ENCODE measurements at regions not wholly inside any gene's neighbourhood (a gene's known extent, or its start where the extent isn't known, plus 50 kb on each side); places are given as distances from the start of the nearest gene placed in this dataset.
"Not testable (repeated sequence)": the region's sequence is repeated elsewhere in the genome, so short reads cannot be mapped to it uniquely, and the experiment has no call there.

DNA sequence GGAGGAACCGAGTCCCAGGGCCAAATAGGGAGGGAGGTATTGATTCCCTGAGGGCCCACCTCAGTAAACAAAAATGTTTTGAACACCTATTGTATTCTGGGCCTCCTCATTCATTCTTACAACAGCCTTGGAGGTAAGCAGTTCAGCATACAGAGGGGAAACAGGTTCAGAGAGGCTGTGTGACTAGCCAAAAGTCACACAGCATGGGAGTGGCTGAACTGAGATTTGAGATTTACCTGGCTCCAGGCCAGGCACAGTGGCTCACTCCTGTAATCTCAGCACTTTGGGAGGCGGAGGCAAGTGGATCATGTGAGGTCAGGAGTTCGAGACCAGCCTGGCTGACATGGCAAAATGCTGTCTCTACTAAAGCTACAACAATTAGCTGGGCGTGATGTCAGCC is 107.2 kb downstream of the TMEM130 start:
- DNase-seq (ENCODE audit: low spot score) (no peak), ATAC-seq (no peak)
- intact Hi-C loops (cut with DNase I) = no loop called here

- ATAC-seq = no peak
- DNase-seq (ENCODE audit: low spot score) = no peak
- intact Hi-C loops (cut with DNase I) = no loop called here
Observed at GRCh38 chr7:98763441-98763840, 106.4 kb downstream of the TMEM130 start.

GRCh38 chr7:98764946-98765345 is 104.9 kb downstream of the TMEM130 start:
- ATAC-seq (no peak), DNase-seq (ENCODE audit: low spot score) (no peak)
- intact Hi-C loops (cut with DNase I) = no loop called here

- DNase-seq (ENCODE audit: low spot score); intact Hi-C loops (cut with DNase I); ATAC-seq: not testable (repeated sequence)
Observed at GRCh38 chr7:98770085-98770484, 99.7 kb downstream of the TMEM130 start.

- DNase-seq (ENCODE audit: low spot score) (no peak), ATAC-seq (peak; percentile 82)
- intact Hi-C loops (cut with DNase I) = no loop called here
Observed at GRCh38 chr7:98771519-98771918, 98.3 kb downstream of the TMEM130 start.

- no peak for ATAC-seq
- no peak for DNase-seq (ENCODE audit: low spot score)
- intact Hi-C loops (cut with DNase I) = no loop called here
Observed at GRCh38 chr7:98771941-98772603, 97.7 kb downstream of the TMEM130 start.

DNA sequence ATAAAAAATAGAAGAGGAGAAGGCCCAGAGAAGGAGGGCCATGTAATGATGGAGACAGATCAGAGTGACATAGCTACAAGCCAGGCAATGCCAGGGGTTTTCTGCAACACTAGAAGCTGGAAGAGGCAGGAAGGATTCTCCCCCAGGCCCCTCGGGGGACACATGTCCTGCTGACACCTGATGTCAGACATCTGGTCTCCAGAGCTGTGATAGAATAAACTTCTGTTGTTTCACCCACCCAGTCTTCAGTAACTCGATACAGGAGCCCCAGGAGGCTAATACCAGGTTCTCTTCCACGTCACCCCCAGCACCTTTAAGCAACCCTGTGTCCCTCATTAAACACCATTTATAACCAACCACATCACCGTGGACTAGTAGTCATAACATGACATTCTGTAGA is 94.9 kb downstream of the TMEM130 start:
- intact Hi-C loops (cut with DNase I) = no loop called here
- ATAC-seq (no peak), DNase-seq (ENCODE audit: low spot score) (no peak)

DNA sequence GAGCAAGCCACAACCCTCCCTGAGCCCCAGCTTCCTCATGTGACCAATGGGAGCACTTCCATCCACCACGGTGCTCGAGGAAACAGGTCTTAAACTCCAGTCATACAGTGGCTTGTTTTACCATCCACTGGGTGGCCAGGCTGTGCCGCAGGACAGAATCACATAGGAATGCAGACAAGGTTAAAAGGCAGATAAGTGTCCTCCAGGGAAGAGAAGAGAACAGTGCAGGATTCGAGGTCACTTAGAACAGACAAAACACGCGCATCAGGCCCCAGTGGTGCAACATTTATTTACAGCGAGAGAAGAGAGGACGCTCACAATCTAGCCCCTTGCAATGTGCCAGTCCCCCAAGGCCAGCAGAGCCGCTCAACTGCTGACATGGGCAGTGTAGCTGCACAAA is 92.8 kb downstream of the TMEM130 start:
- ATAC-seq = no peak
- DNase-seq (ENCODE audit: low spot score) = no peak
- intact Hi-C loops (cut with DNase I) = no loop called here

DNA sequence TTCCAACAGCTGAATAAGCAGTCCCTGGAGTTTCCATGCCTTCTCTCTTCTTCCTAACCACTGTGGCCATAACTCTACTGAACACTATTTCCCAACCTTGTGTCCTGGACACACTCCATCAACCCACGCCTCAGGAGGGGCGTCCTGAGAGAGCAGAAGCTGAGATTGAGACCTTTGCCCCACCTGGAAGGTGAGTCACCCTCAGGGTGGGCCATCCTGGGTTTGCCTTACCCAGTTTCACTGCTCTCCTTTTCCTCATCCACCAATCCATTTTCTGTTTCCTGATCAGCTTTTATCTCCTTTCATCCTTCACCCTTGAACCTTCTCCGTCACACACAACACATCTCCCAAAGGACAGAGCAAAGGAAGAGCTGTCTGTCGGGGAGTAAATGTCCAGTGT is 91.4 kb downstream of the TMEM130 start:
- ATAC-seq (no peak), DNase-seq (ENCODE audit: low spot score) (no peak)
- intact Hi-C loops (cut with DNase I) = no loop called here

DNA sequence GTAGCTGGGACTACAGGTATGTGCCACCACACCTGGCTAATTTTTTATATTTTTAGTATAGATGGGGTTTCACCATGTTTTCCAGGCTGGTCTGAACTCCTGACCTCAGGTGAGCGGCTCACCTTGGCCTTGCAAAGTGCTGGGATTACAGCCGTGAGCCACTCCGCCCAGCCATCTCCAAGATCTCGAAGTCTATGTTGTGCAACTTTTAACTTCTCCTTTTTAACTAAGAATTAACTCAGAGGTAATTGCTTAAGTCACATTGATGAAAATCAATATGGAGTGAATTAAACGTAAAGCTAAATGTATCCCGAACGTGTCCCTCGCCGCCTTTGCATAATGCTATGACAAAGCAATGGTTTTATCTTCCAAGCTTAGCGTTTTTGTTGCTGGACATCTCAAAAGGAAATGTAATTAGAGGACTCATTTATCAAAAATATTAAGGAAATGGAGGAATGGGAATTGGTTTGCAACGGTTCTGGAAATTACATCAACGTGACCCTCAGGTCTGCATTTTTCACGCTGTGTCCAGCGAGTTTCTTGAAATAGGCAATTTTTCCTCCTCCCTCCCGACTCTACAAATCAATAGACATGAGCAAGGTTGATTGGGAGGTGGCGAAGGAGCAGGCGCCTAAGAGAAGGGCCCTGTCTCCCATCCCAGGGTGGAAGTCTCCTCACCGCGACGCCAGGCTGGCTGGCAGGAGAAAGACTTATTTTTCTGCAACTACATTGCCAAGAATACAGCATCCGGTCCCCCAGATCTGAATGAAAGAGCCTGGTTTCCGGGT is 89.8 kb downstream of the TMEM130 start:
- ATAC-seq = no peak
- no peak for DNase-seq (ENCODE audit: low spot score)
- intact Hi-C loops (cut with DNase I) = no loop called here

GRCh38 chr7:98784216-98784785 is 85.5 kb downstream of the TMEM130 start:
- intact Hi-C loops (cut with DNase I) = no loop called here
- DNase-seq (ENCODE audit: low spot score) (no peak), ATAC-seq (no peak)

DNA sequence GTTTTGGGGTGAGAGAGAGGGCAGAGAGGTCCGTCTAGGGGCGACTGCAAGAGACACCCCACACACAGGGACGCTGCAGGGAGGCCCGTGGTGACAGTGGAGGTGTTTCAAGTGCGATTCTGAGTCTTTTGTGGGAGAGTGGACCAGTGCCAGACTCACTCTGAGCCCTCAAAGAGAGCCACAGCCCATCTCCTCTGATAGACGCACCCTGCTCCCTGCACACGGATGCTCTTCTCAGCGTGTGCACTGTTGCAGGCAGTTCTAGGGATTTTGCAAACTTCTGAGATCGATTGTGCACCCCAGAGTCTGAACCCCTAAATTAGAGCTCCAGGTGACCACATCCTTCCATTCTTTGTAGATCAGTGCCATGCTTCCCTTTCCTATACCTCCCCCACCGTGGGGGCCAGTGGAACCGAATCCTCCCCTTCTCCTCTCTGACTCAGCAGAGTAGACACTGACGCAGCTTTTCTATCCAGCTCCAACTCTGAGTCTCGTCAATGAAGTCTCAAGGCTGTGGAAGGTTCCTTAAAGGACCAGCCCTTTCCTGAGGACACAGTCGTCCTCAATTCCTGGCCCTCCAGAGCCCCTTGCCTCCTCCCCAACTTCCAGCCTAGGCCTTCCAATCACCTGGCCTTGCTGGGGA is 83.8 kb downstream of the TMEM130 start:
- DNase-seq (ENCODE audit: low spot score) (no peak), ATAC-seq (no peak)
- intact Hi-C loops (cut with DNase I) = no loop called here

GRCh38 chr7:98788966-98789365 is 80.8 kb downstream of the TMEM130 start:
- peak; percentile 77 for ATAC-seq
- intact Hi-C loops (cut with DNase I) = no loop called here
- DNase-seq (ENCODE audit: low spot score) = no peak

GRCh38 chr7:98794453-98794852 is 75.4 kb downstream of the TMEM130 start:
- DNase-seq (ENCODE audit: low spot score); ATAC-seq; intact Hi-C loops (cut with DNase I): not testable (repeated sequence)

DNA sequence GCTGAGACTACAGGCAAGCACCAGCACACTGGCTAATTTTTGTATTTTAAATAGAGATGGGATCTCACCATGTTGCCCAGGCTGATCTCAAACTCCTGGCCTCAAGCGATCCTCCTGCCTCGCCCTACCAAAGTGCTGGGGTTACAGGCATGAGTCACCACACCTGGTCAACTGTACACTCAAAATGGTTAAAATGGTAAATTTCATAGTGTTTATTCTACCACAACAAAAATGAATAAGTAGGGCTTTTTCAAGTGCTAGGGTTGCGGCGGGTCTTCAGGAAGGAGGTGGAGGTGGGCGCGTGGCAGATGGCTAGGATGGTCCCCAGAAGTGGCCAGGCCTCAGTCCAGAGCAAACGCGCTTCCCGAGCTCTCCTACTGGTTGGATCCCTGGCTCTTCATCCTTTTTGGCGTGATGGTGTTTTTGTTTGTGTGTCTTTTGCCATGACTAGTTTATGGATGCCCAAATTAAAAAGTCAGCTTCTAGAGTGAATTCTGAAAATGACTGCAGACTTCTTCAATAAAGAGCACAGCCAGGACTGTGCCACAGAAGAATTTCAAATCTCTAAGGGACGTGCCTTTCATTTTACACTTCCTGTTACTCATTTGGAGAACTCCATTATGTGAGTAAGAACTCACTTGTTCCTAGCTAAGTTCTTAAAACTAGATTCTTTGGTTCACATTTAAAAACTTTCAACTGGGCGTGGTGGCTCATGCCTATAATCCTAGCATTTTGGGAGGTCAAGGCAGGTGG is 73.9 kb downstream of the TMEM130 start:
- intact Hi-C loops (cut with DNase I) = no loop called here
- DNase-seq (ENCODE audit: low spot score) = no peak
- no peak for ATAC-seq
